SK-N-SH treated with all-trans-retinoic acid at 6 μM for 48 hours (cell line): ENCODE measurements at regions not wholly inside any gene's neighbourhood (a gene's known extent, or its start where the extent isn't known, plus 50 kb on each side); places are given as distances from the start of the nearest gene placed in this dataset.

Experiments used
- ATAC-seq: fragments of 200-7000 bp; cut with Tn5 transposase; 3 replicates; pipeline ENCODE4 v1.9.1; 2020; ENCODE audit warnings: mild to moderate bottlenecking, moderate library complexity
- BACH2 ChIP-seq: fragments of 250-450 bp; sonication (Bioruptor Pico); IDR thresholded peaks from 2 replicates; pipeline ENCODE4 v1.9.0; 2021; ENCODE audit warnings: mild to moderate bottlenecking, borderline replicate concordance
- CSDC2 ChIP-seq: fragments of 250-450 bp; sonication (Bioruptor Pico); IDR thresholded peaks from 2 replicates; pipeline ENCODE4 v1.5.0; 2020; ENCODE audit warnings: mild to moderate bottlenecking, moderate library complexity
- ESRRG ChIP-seq: fragments of 250-450 bp; sonication (Bioruptor Pico); IDR thresholded peaks from 2 replicates; pipeline ENCODE4 v1.6.1; 2021; ENCODE audit warnings: mild to moderate bottlenecking
- GLIS3 ChIP-seq: fragments of 250-450 bp; sonication (Bioruptor Pico); IDR thresholded peaks from 2 replicates; pipeline ENCODE4 v1.5.0; 2020; ENCODE audit warnings: mild to moderate bottlenecking, moderate library complexity
- ISL1 ChIP-seq: fragments of 250-450 bp; sonication (Bioruptor Pico); IDR thresholded peaks from 2 replicates; pipeline ENCODE4 v2.1.2; 2022; ENCODE audit warnings: mild to moderate bottlenecking, moderate library complexity
- OSR1 ChIP-seq: fragments of 250-450 bp; sonication (Bioruptor Pico); IDR thresholded peaks from 2 replicates; pipeline ENCODE4 v1.8.0; 2022; ENCODE audit warnings: moderate library complexity, mild to moderate bottlenecking, inconsistent platforms
- PATZ1 ChIP-seq: fragments of 250-450 bp; sonication (Bioruptor Pico); IDR thresholded peaks from 2 replicates; pipeline ENCODE4 v1.8.0; 2020; ENCODE audit warnings: mild to moderate bottlenecking, moderate library complexity, borderline replicate concordance
- PPARA ChIP-seq: fragments of 250-450 bp; sonication (Bioruptor Pico); IDR thresholded peaks from 2 replicates; pipeline ENCODE4 v1.5.0; 2020; ENCODE audit warnings: mild to moderate bottlenecking, borderline replicate concordance
- RARB ChIP-seq: fragments of 250-450 bp; sonication (Bioruptor Pico); IDR thresholded peaks from 2 replicates; pipeline ENCODE4 v1.8.0; 2021; ENCODE audit warnings: mild to moderate bottlenecking, moderate library complexity
- SNAI2 ChIP-seq: fragments of 250-450 bp; sonication (Bioruptor Pico); IDR thresholded peaks from 2 replicates; pipeline ENCODE4 v1.5.0; 2020; ENCODE audit warnings: mild to moderate bottlenecking, moderate library complexity
- TOX ChIP-seq: fragments of 250-450 bp; sonication (Bioruptor Pico); IDR thresholded peaks from 2 replicates; pipeline ENCODE4 v1.8.0; 2021; ENCODE audit warnings: mild to moderate bottlenecking, moderate library complexity, borderline replicate concordance
- TSHZ2 ChIP-seq: fragments of 250-450 bp; sonication (Bioruptor Pico); IDR thresholded peaks from 2 replicates; pipeline ENCODE4 v1.5.0; 2020; ENCODE audit warnings: mild to moderate bottlenecking, moderate library complexity
- ZC3H10 ChIP-seq: fragments of 250-450 bp; sonication (Bioruptor Pico); IDR thresholded peaks from 2 replicates; pipeline ENCODE4 v1.5.1; 2021; ENCODE audit warnings: mild to moderate bottlenecking, moderate library complexity
- ZFP3 ChIP-seq: fragments of 250-450 bp; sonication (Bioruptor Pico); IDR thresholded peaks from 2 replicates; pipeline ENCODE4 v1.5.0; 2020; ENCODE audit warnings: mild to moderate bottlenecking, moderate library complexity
- ZFP30 ChIP-seq: fragments of 450-650 bp; formaldehyde crosslinking; IDR thresholded peaks from 2 replicates; pipeline ENCODE4 v1.5.0; 2022; ENCODE audit warnings: mild to moderate bottlenecking, moderate library complexity
- ZNF565 ChIP-seq: fragments of 450-650 bp; formaldehyde crosslinking; conservative IDR thresholded peaks from 2 replicates; pipeline ENCODE4 v1.5.0; 2020; ENCODE audit warnings: low read depth, mild to moderate bottlenecking, moderate library complexity
- ZNF70 ChIP-seq: fragments of 450-650 bp; formaldehyde crosslinking; IDR thresholded peaks from 2 replicates; pipeline ENCODE4 v1.5.0; 2020; ENCODE audit warnings: mild to moderate bottlenecking, moderate library complexity
- ZNF8 ChIP-seq: fragments of 450-650 bp; formaldehyde crosslinking; IDR thresholded peaks from 2 replicates; pipeline ENCODE4 v1.5.0; 2020; ENCODE audit warnings: mild to moderate bottlenecking, moderate library complexity
- TF ChIP-seq, protein P1 (sequence below): fragments of 250-450 bp; sonication (Bioruptor Pico); IDR thresholded peaks from 2 replicates; pipeline ENCODE4 v1.8.0; 2021; ENCODE audit warnings: low read depth, mild to moderate bottlenecking, moderate library complexity, borderline replicate concordance
- TF ChIP-seq, protein P2 (sequence below): fragments of 250-450 bp; sonication (Bioruptor Pico); IDR thresholded peaks from 2 replicates; pipeline ENCODE4 v1.5.1; 2021; ENCODE audit warnings: mild to moderate bottlenecking, moderate library complexity

DNA sequence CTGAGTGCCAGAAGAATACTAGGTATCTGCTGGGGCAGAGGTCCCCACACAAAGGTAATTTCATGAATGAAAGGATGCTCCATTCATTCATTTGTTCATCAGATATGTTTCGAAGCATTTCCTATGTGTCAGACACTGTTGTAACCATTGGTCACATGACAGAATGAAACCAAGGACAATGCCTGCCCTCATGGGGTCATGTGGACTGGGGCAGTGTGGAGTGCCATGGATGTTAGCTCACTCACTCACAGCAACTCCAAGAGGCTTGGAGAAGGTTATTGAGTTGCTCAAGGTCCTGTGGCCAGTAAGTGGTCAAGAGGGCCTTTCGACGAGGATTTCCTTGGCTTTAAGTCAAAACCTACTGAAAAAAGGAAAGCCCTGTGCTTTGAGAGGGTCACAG lies 223.5 kb downstream of the ARHGAP12 start:
- TF ChIP-seq SNAI2 (CRISPR knock-in tag): no peak
- TF ChIP-seq ZNF70 (CRISPR knock-in tag): no peak
- ATAC-seq: no peak

DNA sequence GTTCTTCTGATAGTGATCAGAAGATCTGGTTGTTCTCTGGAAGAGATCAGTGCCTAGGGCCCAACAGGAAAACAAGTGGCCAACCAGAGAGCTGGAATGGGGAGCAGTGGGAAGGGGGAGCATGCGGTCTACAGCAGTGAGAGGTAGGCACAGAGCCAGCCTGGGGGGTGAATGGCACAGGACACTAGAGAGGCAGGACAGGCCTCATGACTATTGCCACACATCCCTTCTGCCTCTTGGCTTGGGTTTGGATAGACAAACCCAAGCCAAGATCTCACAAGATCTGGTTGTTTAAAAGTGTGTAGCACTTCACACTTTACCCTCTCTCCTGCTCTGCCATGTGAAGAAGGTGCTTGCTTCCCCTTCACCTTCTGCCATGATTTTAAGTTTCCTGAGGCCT lies 224.4 kb downstream of the ARHGAP12 start:
- no peak for TF ChIP-seq ZNF70 (CRISPR knock-in tag)
- TF ChIP-seq ZNF8 (CRISPR knock-in tag): no peak
- TF ChIP-seq RARB (CRISPR knock-in tag): no peak
- TF ChIP-seq, protein P1, sequence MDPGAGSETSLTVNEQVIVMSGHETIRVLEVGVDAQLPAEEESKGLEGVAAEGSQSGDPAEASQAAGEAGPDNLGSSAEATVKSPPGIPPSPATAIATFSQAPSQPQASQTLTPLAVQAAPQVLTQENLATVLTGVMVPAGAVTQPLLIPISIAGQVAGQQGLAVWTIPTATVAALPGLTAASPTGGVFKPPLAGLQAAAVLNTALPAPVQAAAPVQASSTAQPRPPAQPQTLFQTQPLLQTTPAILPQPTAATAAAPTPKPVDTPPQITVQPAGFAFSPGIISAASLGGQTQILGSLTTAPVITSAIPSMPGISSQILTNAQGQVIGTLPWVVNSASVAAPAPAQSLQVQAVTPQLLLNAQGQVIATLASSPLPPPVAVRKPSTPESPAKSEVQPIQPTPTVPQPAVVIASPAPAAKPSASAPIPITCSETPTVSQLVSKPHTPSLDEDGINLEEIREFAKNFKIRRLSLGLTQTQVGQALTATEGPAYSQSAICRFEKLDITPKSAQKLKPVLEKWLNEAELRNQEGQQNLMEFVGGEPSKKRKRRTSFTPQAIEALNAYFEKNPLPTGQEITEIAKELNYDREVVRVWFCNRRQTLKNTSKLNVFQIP (CRISPR knock-in tag): no peak
- no peak for TF ChIP-seq BACH2 (CRISPR knock-in tag)
- no peak for TF ChIP-seq TSHZ2 (CRISPR knock-in tag)
- no peak for TF ChIP-seq TOX
- TF ChIP-seq, protein P2, sequence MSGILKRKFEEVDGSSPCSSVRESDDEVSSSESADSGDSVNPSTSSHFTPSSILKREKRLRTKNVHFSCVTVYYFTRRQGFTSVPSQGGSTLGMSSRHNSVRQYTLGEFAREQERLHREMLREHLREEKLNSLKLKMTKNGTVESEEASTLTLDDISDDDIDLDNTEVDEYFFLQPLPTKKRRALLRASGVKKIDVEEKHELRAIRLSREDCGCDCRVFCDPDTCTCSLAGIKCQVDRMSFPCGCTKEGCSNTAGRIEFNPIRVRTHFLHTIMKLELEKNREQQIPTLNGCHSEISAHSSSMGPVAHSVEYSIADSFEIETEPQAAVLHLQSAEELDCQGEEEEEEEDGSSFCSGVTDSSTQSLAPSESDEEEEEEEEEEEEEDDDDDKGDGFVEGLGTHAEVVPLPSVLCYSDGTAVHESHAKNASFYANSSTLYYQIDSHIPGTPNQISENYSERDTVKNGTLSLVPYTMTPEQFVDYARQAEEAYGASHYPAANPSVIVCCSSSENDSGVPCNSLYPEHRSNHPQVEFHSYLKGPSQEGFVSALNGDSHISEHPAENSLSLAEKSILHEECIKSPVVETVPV (CRISPR knock-in tag): no peak
- TF ChIP-seq ISL1 (CRISPR knock-in tag): no peak
- ATAC-seq: no peak

DNA sequence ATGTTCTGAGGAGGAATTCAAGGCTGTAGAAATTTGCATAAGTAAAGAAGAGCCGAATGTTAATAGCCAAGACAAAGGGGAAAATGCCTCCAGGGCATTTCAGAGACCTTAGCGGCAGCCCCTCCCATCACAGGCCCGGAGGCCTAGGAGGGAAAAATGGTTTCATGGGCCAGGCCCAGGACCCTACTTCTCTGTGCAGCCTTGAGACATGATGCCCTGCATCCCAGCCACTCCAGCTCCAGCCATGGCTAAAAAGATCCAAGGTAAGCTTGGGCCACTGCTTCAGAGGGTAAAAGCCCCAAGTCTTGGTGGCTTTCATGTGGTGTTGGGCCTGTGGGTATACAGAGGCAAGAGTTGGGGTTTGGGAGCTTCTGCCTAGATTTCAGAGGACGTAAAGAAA lies 225.7 kb downstream of the ARHGAP12 start:
- no peak for ATAC-seq
- no peak for TF ChIP-seq ISL1 (CRISPR knock-in tag)

- ATAC-seq: no peak
- TF ChIP-seq, protein P2 (CRISPR knock-in tag): no peak
- no peak for TF ChIP-seq BACH2 (CRISPR knock-in tag)
- no peak for TF ChIP-seq OSR1 (CRISPR knock-in tag)
- TF ChIP-seq ISL1 (CRISPR knock-in tag): no peak
- TF ChIP-seq PPARA: no peak
- TF ChIP-seq ZNF565 (CRISPR knock-in tag): no peak
- no peak for TF ChIP-seq SNAI2 (CRISPR knock-in tag)
Measured at GRCh38 chr10:31702005-31702404, 226.6 kb downstream of the ARHGAP12 start.

DNA sequence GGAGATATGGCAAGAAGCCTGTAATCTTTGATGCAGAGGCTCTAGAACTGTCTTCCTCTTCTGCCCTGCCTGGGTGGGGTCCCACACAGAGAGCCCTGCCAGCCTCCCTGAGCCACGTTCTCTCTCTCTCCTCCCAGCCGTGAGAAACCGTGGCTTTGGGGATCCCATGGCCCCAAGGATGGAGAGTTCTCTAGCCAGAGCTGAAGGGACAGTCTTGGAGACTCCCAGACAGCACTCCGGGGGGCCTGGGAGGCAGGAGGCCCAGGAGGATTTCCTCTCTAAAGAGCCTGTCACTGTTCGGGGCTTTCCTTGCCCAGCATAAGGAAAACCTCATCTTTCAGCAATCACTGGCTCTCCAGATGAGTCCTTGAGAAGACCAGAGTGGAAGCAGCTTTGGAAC lies 227.1 kb downstream of the ARHGAP12 start:
- ATAC-seq: no peak
- TF ChIP-seq ZC3H10 (CRISPR knock-in tag): no peak
- no peak for TF ChIP-seq PATZ1
- no peak for TF ChIP-seq PPARA
- no peak for TF ChIP-seq ZNF8 (CRISPR knock-in tag)
- no peak for TF ChIP-seq ZNF565 (CRISPR knock-in tag)
- TF ChIP-seq TSHZ2 (CRISPR knock-in tag): no peak
- TF ChIP-seq OSR1 (CRISPR knock-in tag): no peak
- no peak for TF ChIP-seq ESRRG
- TF ChIP-seq ZFP3 (CRISPR knock-in tag): no peak
- TF ChIP-seq, protein P1 (CRISPR knock-in tag): no peak
- TF ChIP-seq GLIS3: no peak
- TF ChIP-seq TOX: no peak
- TF ChIP-seq CSDC2: no peak
- no peak for TF ChIP-seq RARB (CRISPR knock-in tag)
- no peak for TF ChIP-seq ZFP30
